K562 (cell line): ENCODE measurements at regions not wholly inside any gene's neighbourhood (a gene's known extent, or its start where the extent isn't known, plus 50 kb on each side); places are given as distances from the start of the nearest gene placed in this dataset.

ENCODE experiments used
- ATAC-seq: fragments of 200-7000 bp; cut with Tn5 transposase; 3 replicates; pipeline ENCODE4 v1.9.1; 2020; ENCODE audit warnings: moderate library complexity
- BruUV-seq: library from RNA; stranded (reverse); fragments of 400-500 nt; replicated peaks from 2 replicates; lab custom pipeline; 2021; lab: Mats Ljungman, UMichigan
- CTCF ChIA-PET: fragments of 300-600 bp; formaldehyde crosslinking; extraction: SDS; loops from one replicate; lab custom pipeline; 2021; ENCODE audit warnings: low intra/inter-chr PET ratio; lab: Yijun Ruan, JAX
- POLR2A ChIA-PET: fragments of 300-600, 350-650 bp; sonication (Branson Sonifier 250); formaldehyde crosslinking; extraction: SDS; loops from one replicate; lab custom pipeline; 2021; ENCODE audit warnings: antibody characterized with exemption, inconsistent platforms; lab: Yijun Ruan, JAX
- DNase-seq, 4 experiments: peaks; one replicate each; pipeline versions ENCODE4 v3.0.0 to v3.0.0-alpha.2; 2011 to 2018; ENCODE audit warnings: low spot score in 3 of 4, mixed read lengths in 3 of 4; ENCODE audit errors: extremely low read depth in 1 of 4
- FAIRE-seq: peaks from 2 replicates; lab custom pipeline; 2011; peaks lifted over from hg19 to GRCh38; lab: Jason Lieb, UNC
- H2AFZ ChIP-seq: 2 replicates; pipeline ENCODE4 v1.6.0; 2011; ENCODE audit warnings: low read depth, low read length, control low read depth, inconsistent platforms
- H3K27ac ChIP-seq: fragments of 200-600 bp; 3 replicates; pipeline ENCODE4 v1.8.0; 2011; ENCODE audit warnings: low read depth, mild to moderate bottlenecking, control low read depth, inconsistent platforms, low read length, moderate library complexity, mixed read lengths; ENCODE audit errors: extremely low read depth
- H3K27me3 ChIP-seq, 2 experiments: fragments of 300-600 bp in 1 of 2; 2 replicates in 1 of 2; 3 replicates in 1 of 2; pipeline versions ENCODE4 v1.6.0 to v1.8.0; 2011; ENCODE audit warnings: inconsistent platforms in 2 of 2, low read length in 2 of 2, mild to moderate bottlenecking in 1 of 2, mixed read lengths in 1 of 2, moderate library complexity in 1 of 2; ENCODE audit not compliant: control insufficient read depth in 2 of 2, insufficient read depth in 2 of 2
- H3K36me3 ChIP-seq: fragments of 300-600 bp; 3 replicates; pipeline ENCODE4 v1.8.0; 2011; ENCODE audit warnings: mild to moderate bottlenecking, low read length, inconsistent platforms; ENCODE audit not compliant: control insufficient read depth, insufficient read depth
- H3K4me1 ChIP-seq, 2 experiments: fragments of 200-600 bp in 1 of 2; replicated peaks in 1 of 2; 2 replicates in 1 of 2; 3 replicates in 1 of 2; pipeline versions ENCODE4 v1.5.1 to v1.8.0; 2011; ENCODE audit warnings: inconsistent platforms in 2 of 2, low read length in 2 of 2, mild to moderate bottlenecking in 1 of 2, mixed read lengths in 1 of 2, moderate library complexity in 1 of 2; ENCODE audit not compliant: control insufficient read depth in 2 of 2, insufficient read depth in 2 of 2
- H3K4me2 ChIP-seq: 2 replicates; pipeline ENCODE4 v1.6.1; 2011; ENCODE audit warnings: low read length, control low read depth, inconsistent platforms, mixed read lengths; ENCODE audit not compliant: insufficient read depth
- H3K4me3 ChIP-seq: fragments of 200-600 bp; sonication (generic), shearing (Covaris generic); 2 replicates; pipeline ENCODE4 v1.5.1; 2016; ENCODE audit warnings: control low read depth, inconsistent platforms
- H3K79me2 ChIP-seq: fragments of 200-600 bp; 3 replicates; pipeline ENCODE4 v1.8.0; 2011; ENCODE audit warnings: low read length, inconsistent platforms; ENCODE audit not compliant: control insufficient read depth, insufficient read depth
- H3K9ac ChIP-seq, 2 experiments: 2 replicates each; pipeline versions ENCODE4 v1.6.0 to v1.6.1; 2011; ENCODE audit warnings: low read depth in 2 of 2, low read length in 2 of 2, control low read depth in 1 of 2, inconsistent platforms in 1 of 2, mild to moderate bottlenecking in 1 of 2, mixed read lengths in 1 of 2; ENCODE audit not compliant: insufficient read depth in 1 of 2
- H3K9me1 ChIP-seq: one replicate; pipeline ENCODE4 v1.6.0; 2011; ENCODE audit warnings: inconsistent platforms, mild to moderate bottlenecking, low read length, moderate library complexity; ENCODE audit not compliant: control insufficient read depth, insufficient read depth
- H3K9me3 ChIP-seq: replicated peaks from 2 replicates; pipeline ENCODE4 v1.5.1; 2011; ENCODE audit warnings: low read depth, low read length, inconsistent platforms; ENCODE audit not compliant: control insufficient read depth, insufficient read depth
- H4K20me1 ChIP-seq: replicated peaks from 2 replicates; pipeline ENCODE4 v1.6.1; 2011; ENCODE audit warnings: low read length, inconsistent platforms, mixed read lengths; ENCODE audit not compliant: control insufficient read depth, insufficient read depth
- GTF2F1 ChIP-seq: IDR thresholded peaks from 2 replicates; pipeline ENCODE4 v1.6.1; 2011; ENCODE audit warnings: low read depth, low read length, improper control_type of control experiment
- L3MBTL2 ChIP-seq: fragments of 450-650 bp; IDR thresholded peaks from 2 replicates; pipeline ENCODE4 v1.6.1; 2016; ENCODE audit warnings: mild to moderate bottlenecking, moderate library complexity
- NCOA1 ChIP-seq: fragments of 450-650 bp; IDR thresholded peaks from 2 replicates; pipeline ENCODE4 v1.6.1; 2016; ENCODE audit warnings: low read depth
- RBFOX2 ChIP-seq: fragments of 200-400 bp; formaldehyde crosslinking; IDR thresholded peaks from 2 replicates; pipeline ENCODE4 v1.6.1; 2017; ENCODE audit warnings: low read depth, mild to moderate bottlenecking, low read length, moderate library complexity
- THRB ChIP-seq: fragments of 450-650 bp; formaldehyde crosslinking; conservative IDR thresholded peaks from 2 replicates; pipeline ENCODE4 v1.4.0; 2022; ENCODE audit warnings: mild to moderate bottlenecking, missing genetic modification characterization
- WGBS: fragments of 100-300 bp; shearing (Covaris generic); methylation state at CpG from one replicate; pipeline ENCODE4 v1.1.6; 2016; ENCODE audit warnings: low coverage, mixed read lengths; ENCODE audit not compliant: insufficient coverage; ENCODE audit errors: missing lambda C conversion rate; 5-methylcytosine and 5-hydroxymethylcytosine counted together
- in situ Hi-C: fragments of 300-500 bp; cut with MboI; formaldehyde crosslinking; loops from 4 replicates; pipeline ENCODE4 v1.15.0; 2018; ENCODE audit warnings: inconsistent platforms, mixed read lengths
- intact Hi-C: fragments of 100-400 bp; cut with micrococcal nuclease; formaldehyde crosslinking; loops from 2 replicates; pipeline ENCODE4 v1.14.2; 2022
- TF ChIP-seq, protein P1 (sequence below), 2 experiments: fragments of 450-650 bp; formaldehyde crosslinking in 1 of 2; IDR thresholded peaks; 2 replicates each; pipeline versions ENCODE4 v1.4.0 to v1.6.1; 2014 to 2020; ENCODE audit warnings: mild to moderate bottlenecking in 2 of 2, borderline replicate concordance in 1 of 2, low read depth in 1 of 2
- TF ChIP-seq, protein P2 (sequence below): fragments of 450-650 bp; formaldehyde crosslinking; IDR thresholded peaks from 2 replicates; pipeline ENCODE4 v1.4.0; 2020; ENCODE audit warnings: mild to moderate bottlenecking, moderate library complexity
- TF ChIP-seq, protein P3 (sequence below): fragments of 250-450 bp; sonication (Bioruptor Pico); IDR thresholded peaks from 2 replicates; pipeline ENCODE4 v1.4.0; 2020; ENCODE audit warnings: mild to moderate bottlenecking, moderate library complexity

GRCh38 chr9:108761655-108762347, 94.0 kb downstream of the ACTL7B start:
- intact Hi-C loops (loop anchor here (1.0 to 5.0 kb wide), 4 partner anchors 194 to 1340 kb away; no protein-coding TSS in a partner anchor), in situ Hi-C loops (loop anchor here (10.0 kb wide), 1 partner anchor 1337 kb away; no protein-coding TSS in a partner anchor)
- FAIRE-seq (peak; percentile 79), ATAC-seq (peak; percentile 94), DNase-seq (peak; percentile 65 to 81 (median 78))
- POLR2A ChIA-PET, result no interaction called here
- no peak overlapping the region for H3K4me2 ChIP-seq
- no peaks in the 10 kb centered on the region for H3K4me1 ChIP-seq
- no TSS peak for BruUV-seq
- CTCF ChIA-PET, result interaction anchor here (0.6 kb wide), 2 partner anchors 96 to 303 kb away, joined by 3 read pairs; no protein-coding TSS in a partner anchor
- H3K4me3 ChIP-seq, result no peak overlapping the region
- H2AFZ ChIP-seq, result no peak overlapping the region
- H3K9me3 ChIP-seq, result no peaks in the 10 kb centered on the region
- H3K27me3 ChIP-seq, result peaks cover 2 to 7% of the 10 kb centered on the region in 2 experiments; a peak in 3 of 5 replicates
- H3K36me3 ChIP-seq, result no peaks in the 10 kb centered on the region
- H3K27ac ChIP-seq, result no peak overlapping the region
- WGBS, result 12% methylated on average over 9 of the region's 9 CpGs
- no peaks in the 10 kb centered on the region for H3K79me2 ChIP-seq
- H3K9ac ChIP-seq, result no peak overlapping the region
- no peaks in the 10 kb centered on the region for H3K9me1 ChIP-seq
- H4K20me1 ChIP-seq, result peaks cover 5% of the 10 kb centered on the region; the same call in 1 of the 2 replicates
- TF ChIP-seq THRB (CRISPR knock-in tag) (no peak), GTF2F1 (no peak), L3MBTL2 (no peak), RBFOX2 (no peak), NCOA1 (no peak)
- TF ChIP-seq, protein P1, sequence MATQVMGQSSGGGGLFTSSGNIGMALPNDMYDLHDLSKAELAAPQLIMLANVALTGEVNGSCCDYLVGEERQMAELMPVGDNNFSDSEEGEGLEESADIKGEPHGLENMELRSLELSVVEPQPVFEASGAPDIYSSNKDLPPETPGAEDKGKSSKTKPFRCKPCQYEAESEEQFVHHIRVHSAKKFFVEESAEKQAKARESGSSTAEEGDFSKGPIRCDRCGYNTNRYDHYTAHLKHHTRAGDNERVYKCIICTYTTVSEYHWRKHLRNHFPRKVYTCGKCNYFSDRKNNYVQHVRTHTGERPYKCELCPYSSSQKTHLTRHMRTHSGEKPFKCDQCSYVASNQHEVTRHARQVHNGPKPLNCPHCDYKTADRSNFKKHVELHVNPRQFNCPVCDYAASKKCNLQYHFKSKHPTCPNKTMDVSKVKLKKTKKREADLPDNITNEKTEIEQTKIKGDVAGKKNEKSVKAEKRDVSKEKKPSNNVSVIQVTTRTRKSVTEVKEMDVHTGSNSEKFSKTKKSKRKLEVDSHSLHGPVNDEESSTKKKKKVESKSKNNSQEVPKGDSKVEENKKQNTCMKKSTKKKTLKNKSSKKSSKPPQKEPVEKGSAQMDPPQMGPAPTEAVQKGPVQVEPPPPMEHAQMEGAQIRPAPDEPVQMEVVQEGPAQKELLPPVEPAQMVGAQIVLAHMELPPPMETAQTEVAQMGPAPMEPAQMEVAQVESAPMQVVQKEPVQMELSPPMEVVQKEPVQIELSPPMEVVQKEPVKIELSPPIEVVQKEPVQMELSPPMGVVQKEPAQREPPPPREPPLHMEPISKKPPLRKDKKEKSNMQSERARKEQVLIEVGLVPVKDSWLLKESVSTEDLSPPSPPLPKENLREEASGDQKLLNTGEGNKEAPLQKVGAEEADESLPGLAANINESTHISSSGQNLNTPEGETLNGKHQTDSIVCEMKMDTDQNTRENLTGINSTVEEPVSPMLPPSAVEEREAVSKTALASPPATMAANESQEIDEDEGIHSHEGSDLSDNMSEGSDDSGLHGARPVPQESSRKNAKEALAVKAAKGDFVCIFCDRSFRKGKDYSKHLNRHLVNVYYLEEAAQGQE (IDR thresholded peaks at IDR 0.05; ENCODE audit: borderline replicate concordance), result peak; percentile 52
- TF ChIP-seq, protein P1 (CRISPR knock-in tag; IDR thresholded peaks at IDR 0.05; ENCODE audit: low read depth), result no peak
- TF ChIP-seq, protein P2, sequence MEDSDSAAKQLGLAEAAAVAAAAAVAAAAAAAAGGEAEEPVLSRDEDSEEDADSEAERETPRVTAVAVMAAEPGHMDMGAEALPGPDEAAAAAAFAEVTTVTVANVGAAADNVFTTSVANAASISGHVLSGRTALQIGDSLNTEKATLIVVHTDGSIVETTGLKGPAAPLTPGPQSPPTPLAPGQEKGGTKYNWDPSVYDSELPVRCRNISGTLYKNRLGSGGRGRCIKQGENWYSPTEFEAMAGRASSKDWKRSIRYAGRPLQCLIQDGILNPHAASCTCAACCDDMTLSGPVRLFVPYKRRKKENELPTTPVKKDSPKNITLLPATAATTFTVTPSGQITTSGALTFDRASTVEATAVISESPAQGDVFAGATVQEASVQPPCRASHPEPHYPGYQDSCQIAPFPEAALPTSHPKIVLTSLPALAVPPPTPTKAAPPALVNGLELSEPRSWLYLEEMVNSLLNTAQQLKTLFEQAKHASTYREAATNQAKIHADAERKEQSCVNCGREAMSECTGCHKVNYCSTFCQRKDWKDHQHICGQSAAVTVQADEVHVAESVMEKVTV, result peak; percentile 45; the same call in 1 of the 2 replicates
- TF ChIP-seq, protein P3, sequence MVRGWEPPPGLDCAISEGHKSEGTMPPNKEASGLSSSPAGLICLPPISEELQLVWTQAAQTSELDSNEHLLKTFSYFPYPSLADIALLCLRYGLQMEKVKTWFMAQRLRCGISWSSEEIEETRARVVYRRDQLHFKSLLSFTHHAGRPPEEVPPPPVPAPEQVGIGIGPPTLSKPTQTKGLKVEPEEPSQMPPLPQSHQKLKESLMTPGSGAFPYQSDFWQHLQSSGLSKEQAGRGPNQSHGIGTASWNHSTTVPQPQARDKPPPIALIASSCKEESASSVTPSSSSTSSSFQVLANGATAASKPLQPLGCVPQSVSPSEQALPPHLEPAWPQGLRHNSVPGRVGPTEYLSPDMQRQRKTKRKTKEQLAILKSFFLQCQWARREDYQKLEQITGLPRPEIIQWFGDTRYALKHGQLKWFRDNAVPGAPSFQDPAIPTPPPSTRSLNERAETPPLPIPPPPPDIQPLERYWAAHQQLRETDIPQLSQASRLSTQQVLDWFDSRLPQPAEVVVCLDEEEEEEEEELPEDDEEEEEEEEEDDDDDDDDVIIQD, result no peak
